D721Med (cell line): ENCODE measurements at regions not wholly inside any gene's neighbourhood (a gene's known extent, or its start where the extent isn't known, plus 50 kb on each side); places are given as distances from the start of the nearest gene placed in this dataset.

Source experiments
- DNase-seq: peaks from one replicate; pipeline ENCODE4 v3.0.0; 2011; ENCODE audit warnings: low spot score; ENCODE audit not compliant: insufficient read length
- FAIRE-seq: peaks from 2 replicates; lab custom pipeline; 2011; peaks lifted over from hg19 to GRCh38; lab: Jason Lieb, UNC
- CTCF ChIP-seq: IDR thresholded peaks from 2 replicates; pipeline ENCODE4 v1.5.1; 2012; ENCODE audit warnings: mild to moderate bottlenecking, control low read depth; ENCODE audit not compliant: insufficient read depth; ENCODE audit errors: missing control alignments

- TF ChIP-seq CTCF: no peak
- DNase-seq: no peak
- FAIRE-seq: no peak
Measured at GRCh38 chr5:17388717-17389116, 109.3 kb upstream of the TAF11L2 start.

- no peak for TF ChIP-seq CTCF
- no peak for FAIRE-seq
- DNase-seq: no peak
Measured at GRCh38 chr5:17394086-17394485, 103.9 kb upstream of the TAF11L2 start.

GRCh38 chr5:17395106-17395880 lies 102.7 kb upstream of the TAF11L2 start:
- DNase-seq (no peak), FAIRE-seq (no peak)
- TF ChIP-seq CTCF: no peak

GRCh38 chr5:17396247-17396646 lies 101.8 kb upstream of the TAF11L2 start:
- no peak for TF ChIP-seq CTCF
- DNase-seq (no peak), FAIRE-seq (no peak)

- FAIRE-seq: no peak
- DNase-seq: no peak
Measured at GRCh38 chr5:17398431-17398830, 99.6 kb upstream of the TAF11L2 start.

GRCh38 chr5:17398866-17399835 lies 98.9 kb upstream of the TAF11L2 start:
- TF ChIP-seq CTCF: no peak
- DNase-seq: no peak
- no peak for FAIRE-seq

More at GRCh38 chr5:17398431-17398830, 99.6 kb upstream of the TAF11L2 start:
- no peak for TF ChIP-seq CTCF
